ENCODE measurements at regions not wholly inside any gene's neighbourhood (a gene's known extent, or its start where the extent isn't known, plus 50 kb on each side); places are given as distances from the start of the nearest gene placed in this dataset.

- no peak for ATAC-seq
- TF ChIP-seq GLIS3 (CRISPR knock-in tag; IDR thresholded peaks at IDR 0.05) (no peak), ARNTL (CRISPR knock-in tag; IDR thresholded peaks at IDR 0.05; ENCODE audit: borderline replicate concordance, low read depth) (no peak), RARB (CRISPR knock-in tag; IDR thresholded peaks at IDR 0.05) (no peak), ZC3H10 (CRISPR knock-in tag; IDR thresholded peaks at IDR 0.05) (no peak), ZFP3 (CRISPR knock-in tag; IDR thresholded peaks at IDR 0.05) (no peak), CREB5 (CRISPR knock-in tag; IDR thresholded peaks at IDR 0.05; ENCODE audit: low read depth) (no peak), CSRNP3 (CRISPR knock-in tag; IDR thresholded peaks at IDR 0.05) (no peak)
These were observed 294.9 kb upstream of the CRY1 start for GRCh38 chr12:107388263-107388662.

DNA sequence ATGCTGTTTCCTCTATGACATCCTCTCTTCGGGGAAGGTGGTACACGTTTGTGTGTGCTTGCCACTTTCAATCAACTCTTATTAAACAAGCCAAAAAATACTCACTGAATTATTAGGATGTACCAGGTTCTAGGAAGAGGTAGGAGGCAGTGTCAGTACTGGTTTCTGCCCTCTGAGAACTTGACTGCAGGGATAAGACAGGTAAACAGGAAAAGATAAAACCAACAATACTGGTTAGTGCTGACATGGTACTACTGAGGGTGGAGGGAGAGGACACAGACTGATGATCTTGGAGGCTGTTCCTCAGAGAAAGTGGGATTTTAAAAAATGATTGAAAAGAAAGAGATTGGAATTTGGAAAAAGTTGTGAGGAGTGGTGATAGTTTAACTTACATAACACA lies 295.2 kb upstream of the PWP1 start:
- TF ChIP-seq TOX (CRISPR knock-in tag; IDR thresholded peaks at IDR 0.05; ENCODE audit: borderline replicate concordance): no peak
- no peak for TF ChIP-seq BACH2 (CRISPR knock-in tag; IDR thresholded peaks at IDR 0.05; ENCODE audit: borderline replicate concordance)
- TF ChIP-seq SNAI2 (CRISPR knock-in tag; IDR thresholded peaks at IDR 0.05): no peak
- no peak for TF ChIP-seq ARNTL (CRISPR knock-in tag; IDR thresholded peaks at IDR 0.05; ENCODE audit: borderline replicate concordance, low read depth)
- ATAC-seq: no peak

DNA sequence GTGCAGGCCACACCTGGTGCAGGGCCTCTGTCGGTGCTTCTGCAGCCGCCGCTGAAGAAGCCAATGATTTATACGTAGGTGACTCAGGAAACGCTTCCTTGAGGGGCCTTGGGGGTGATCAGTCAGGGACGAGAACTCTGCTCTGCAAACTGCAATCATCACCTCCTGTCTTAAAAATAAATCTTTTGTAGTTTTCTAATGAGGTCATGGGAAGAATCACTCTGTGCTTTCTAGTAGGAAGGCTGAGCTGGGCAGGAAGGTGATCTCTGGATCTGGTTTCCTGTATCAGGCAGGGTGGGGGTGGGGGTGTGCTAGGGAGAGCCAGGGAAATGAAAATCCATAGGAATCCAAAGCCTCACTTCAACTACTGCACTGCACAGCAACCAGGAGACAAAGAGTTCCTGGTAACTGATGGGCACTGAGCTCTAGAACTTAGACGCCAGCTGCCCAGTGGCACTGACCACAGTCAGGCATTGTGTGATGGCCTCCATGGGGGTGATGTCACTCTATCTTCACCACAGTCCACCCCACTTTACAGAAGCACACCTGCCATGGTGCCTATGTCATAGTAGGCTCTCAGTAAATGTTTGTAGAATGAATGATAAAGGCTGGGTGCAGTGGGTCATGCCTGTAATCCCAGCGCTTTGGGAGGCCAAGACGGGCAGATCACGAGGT lies 292.4 kb upstream of the PWP1 start:
- TF ChIP-seq ZNF8 (CRISPR knock-in tag; IDR thresholded peaks at IDR 0.05) (no peak), ESRRG (CRISPR knock-in tag; IDR thresholded peaks at IDR 0.05) (no peak), ZNF70 (CRISPR knock-in tag; IDR thresholded peaks at IDR 0.05) (no peak), GLIS3 (CRISPR knock-in tag; IDR thresholded peaks at IDR 0.05) (no peak), ZNF565 (CRISPR knock-in tag; conservative IDR thresholded peaks at IDR 0.05; ENCODE audit: low read depth) (no peak), OSR1 (CRISPR knock-in tag; IDR thresholded peaks at IDR 0.05) (no peak), SNAI2 (CRISPR knock-in tag; IDR thresholded peaks at IDR 0.05) (no peak), ZFP3 (CRISPR knock-in tag; IDR thresholded peaks at IDR 0.05) (no peak), TOX (CRISPR knock-in tag; IDR thresholded peaks at IDR 0.05; ENCODE audit: borderline replicate concordance) (no peak), BACH2 (CRISPR knock-in tag; IDR thresholded peaks at IDR 0.05; ENCODE audit: borderline replicate concordance) (no peak), CREB5 (CRISPR knock-in tag; IDR thresholded peaks at IDR 0.05; ENCODE audit: low read depth) (no peak)
- TF ChIP-seq, protein P1, sequence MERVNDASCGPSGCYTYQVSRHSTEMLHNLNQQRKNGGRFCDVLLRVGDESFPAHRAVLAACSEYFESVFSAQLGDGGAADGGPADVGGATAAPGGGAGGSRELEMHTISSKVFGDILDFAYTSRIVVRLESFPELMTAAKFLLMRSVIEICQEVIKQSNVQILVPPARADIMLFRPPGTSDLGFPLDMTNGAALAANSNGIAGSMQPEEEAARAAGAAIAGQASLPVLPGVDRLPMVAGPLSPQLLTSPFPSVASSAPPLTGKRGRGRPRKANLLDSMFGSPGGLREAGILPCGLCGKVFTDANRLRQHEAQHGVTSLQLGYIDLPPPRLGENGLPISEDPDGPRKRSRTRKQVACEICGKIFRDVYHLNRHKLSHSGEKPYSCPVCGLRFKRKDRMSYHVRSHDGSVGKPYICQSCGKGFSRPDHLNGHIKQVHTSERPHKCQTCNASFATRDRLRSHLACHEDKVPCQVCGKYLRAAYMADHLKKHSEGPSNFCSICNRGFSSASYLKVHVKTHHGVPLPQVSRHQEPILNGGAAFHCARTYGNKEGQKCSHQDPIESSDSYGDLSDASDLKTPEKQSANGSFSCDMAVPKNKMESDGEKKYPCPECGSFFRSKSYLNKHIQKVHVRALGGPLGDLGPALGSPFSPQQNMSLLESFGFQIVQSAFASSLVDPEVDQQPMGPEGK (CRISPR knock-in tag; IDR thresholded peaks at IDR 0.05; ENCODE audit: borderline replicate concordance): no peak
- ATAC-seq: no peak

DNA sequence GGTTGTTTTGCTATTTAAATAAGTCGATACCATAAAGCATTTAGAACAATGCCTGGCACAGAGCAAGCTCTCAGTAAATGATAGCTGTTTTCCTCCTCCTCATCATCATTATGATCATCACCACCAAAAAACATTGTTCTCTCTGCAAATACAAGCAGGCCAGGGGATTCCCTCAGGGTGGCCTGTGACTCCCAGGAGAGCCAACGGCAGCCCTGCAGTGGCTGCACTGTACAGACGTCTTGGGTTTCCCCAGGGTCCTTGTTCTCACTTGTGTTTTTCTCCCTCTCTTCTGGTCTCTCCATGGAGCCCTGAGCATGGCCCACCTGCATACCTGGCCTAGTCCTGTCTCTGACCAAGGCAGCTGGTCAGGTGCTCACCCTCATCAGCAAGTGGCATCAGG lies 290.9 kb upstream of the PWP1 start:
- ATAC-seq: no peak
- TF ChIP-seq ZNF565 (CRISPR knock-in tag; conservative IDR thresholded peaks at IDR 0.05; ENCODE audit: low read depth) (no peak), ZNF70 (CRISPR knock-in tag; IDR thresholded peaks at IDR 0.05) (no peak), POU6F1 (CRISPR knock-in tag; IDR thresholded peaks at IDR 0.05; ENCODE audit: borderline replicate concordance, low read depth) (no peak), OSR1 (CRISPR knock-in tag; IDR thresholded peaks at IDR 0.05) (no peak), PPARA (CRISPR knock-in tag; IDR thresholded peaks at IDR 0.05; ENCODE audit: borderline replicate concordance) (no peak), TOX (CRISPR knock-in tag; IDR thresholded peaks at IDR 0.05; ENCODE audit: borderline replicate concordance) (no peak), ISL1 (CRISPR knock-in tag; IDR thresholded peaks at IDR 0.05) (no peak), RARB (CRISPR knock-in tag; IDR thresholded peaks at IDR 0.05) (no peak), ZNF8 (CRISPR knock-in tag; IDR thresholded peaks at IDR 0.05) (no peak), ESRRG (CRISPR knock-in tag; IDR thresholded peaks at IDR 0.05) (no peak), TCF4 (CRISPR knock-in tag; IDR thresholded peaks at IDR 0.05; ENCODE audit: borderline replicate concordance) (no peak), ZFP30 (CRISPR knock-in tag; IDR thresholded peaks at IDR 0.05) (no peak), CSDC2 (CRISPR knock-in tag; IDR thresholded peaks at IDR 0.05) (no peak)
- TF ChIP-seq, protein P1 (CRISPR knock-in tag; IDR thresholded peaks at IDR 0.05; ENCODE audit: borderline replicate concordance): no peak
- TF ChIP-seq, protein P2, sequence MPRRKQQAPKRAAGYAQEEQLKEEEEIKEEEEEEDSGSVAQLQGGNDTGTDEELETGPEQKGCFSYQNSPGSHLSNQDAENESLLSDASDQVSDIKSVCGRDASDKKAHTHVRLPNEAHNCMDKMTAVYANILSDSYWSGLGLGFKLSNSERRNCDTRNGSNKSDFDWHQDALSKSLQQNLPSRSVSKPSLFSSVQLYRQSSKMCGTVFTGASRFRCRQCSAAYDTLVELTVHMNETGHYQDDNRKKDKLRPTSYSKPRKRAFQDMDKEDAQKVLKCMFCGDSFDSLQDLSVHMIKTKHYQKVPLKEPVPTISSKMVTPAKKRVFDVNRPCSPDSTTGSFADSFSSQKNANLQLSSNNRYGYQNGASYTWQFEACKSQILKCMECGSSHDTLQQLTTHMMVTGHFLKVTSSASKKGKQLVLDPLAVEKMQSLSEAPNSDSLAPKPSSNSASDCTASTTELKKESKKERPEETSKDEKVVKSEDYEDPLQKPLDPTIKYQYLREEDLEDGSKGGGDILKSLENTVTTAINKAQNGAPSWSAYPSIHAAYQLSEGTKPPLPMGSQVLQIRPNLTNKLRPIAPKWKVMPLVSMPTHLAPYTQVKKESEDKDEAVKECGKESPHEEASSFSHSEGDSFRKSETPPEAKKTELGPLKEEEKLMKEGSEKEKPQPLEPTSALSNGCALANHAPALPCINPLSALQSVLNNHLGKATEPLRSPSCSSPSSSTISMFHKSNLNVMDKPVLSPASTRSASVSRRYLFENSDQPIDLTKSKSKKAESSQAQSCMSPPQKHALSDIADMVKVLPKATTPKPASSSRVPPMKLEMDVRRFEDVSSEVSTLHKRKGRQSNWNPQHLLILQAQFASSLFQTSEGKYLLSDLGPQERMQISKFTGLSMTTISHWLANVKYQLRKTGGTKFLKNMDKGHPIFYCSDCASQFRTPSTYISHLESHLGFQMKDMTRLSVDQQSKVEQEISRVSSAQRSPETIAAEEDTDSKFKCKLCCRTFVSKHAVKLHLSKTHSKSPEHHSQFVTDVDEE (CRISPR knock-in tag; IDR thresholded peaks at IDR 0.05): no peak
